K562 (cell line): ENCODE measurements at regions not wholly inside any gene's neighbourhood (a gene's known extent, or its start where the extent isn't known, plus 50 kb on each side); places are given as distances from the start of the nearest gene placed in this dataset.

Experiments
- ATAC-seq: fragments of 200-7000 bp; cut with Tn5 transposase; 3 replicates; pipeline ENCODE4 v1.9.1; 2020; ENCODE audit warnings: moderate library complexity
- BruUV-seq: library from RNA; stranded (reverse); fragments of 400-500 nt; replicated peaks from 2 replicates; lab custom pipeline; 2021; lab: Mats Ljungman, UMichigan
- CTCF ChIA-PET: fragments of 300-600 bp; formaldehyde crosslinking; extraction: SDS; loops from one replicate; lab custom pipeline; 2021; ENCODE audit warnings: low intra/inter-chr PET ratio; lab: Yijun Ruan, JAX
- POLR2A ChIA-PET: fragments of 300-600, 350-650 bp; sonication (Branson Sonifier 250); formaldehyde crosslinking; extraction: SDS; loops from one replicate; lab custom pipeline; 2021; ENCODE audit warnings: antibody characterized with exemption, inconsistent platforms; lab: Yijun Ruan, JAX
- DNase-seq, 4 experiments: peaks; one replicate each; pipeline versions ENCODE4 v3.0.0 to v3.0.0-alpha.2; 2011 to 2018; ENCODE audit warnings: low spot score in 3 of 4, mixed read lengths in 3 of 4; ENCODE audit errors: extremely low read depth in 1 of 4
- FAIRE-seq: peaks from 2 replicates; lab custom pipeline; 2011; peaks lifted over from hg19 to GRCh38; lab: Jason Lieb, UNC
- H2AFZ ChIP-seq: 2 replicates; pipeline ENCODE4 v1.6.0; 2011; ENCODE audit warnings: low read depth, low read length, control low read depth, inconsistent platforms
- H3K27ac ChIP-seq: fragments of 200-600 bp; 3 replicates; pipeline ENCODE4 v1.8.0; 2011; ENCODE audit warnings: low read depth, mild to moderate bottlenecking, control low read depth, inconsistent platforms, low read length, moderate library complexity, mixed read lengths; ENCODE audit errors: extremely low read depth
- H3K27me3 ChIP-seq, 2 experiments: fragments of 300-600 bp in 1 of 2; 2 replicates in 1 of 2; 3 replicates in 1 of 2; pipeline versions ENCODE4 v1.6.0 to v1.8.0; 2011; ENCODE audit warnings: inconsistent platforms in 2 of 2, low read length in 2 of 2, mild to moderate bottlenecking in 1 of 2, mixed read lengths in 1 of 2, moderate library complexity in 1 of 2; ENCODE audit not compliant: control insufficient read depth in 2 of 2, insufficient read depth in 2 of 2
- H3K36me3 ChIP-seq: fragments of 300-600 bp; 3 replicates; pipeline ENCODE4 v1.8.0; 2011; ENCODE audit warnings: mild to moderate bottlenecking, low read length, inconsistent platforms; ENCODE audit not compliant: control insufficient read depth, insufficient read depth
- H3K4me1 ChIP-seq, 2 experiments: fragments of 200-600 bp in 1 of 2; replicated peaks in 1 of 2; 2 replicates in 1 of 2; 3 replicates in 1 of 2; pipeline versions ENCODE4 v1.5.1 to v1.8.0; 2011; ENCODE audit warnings: inconsistent platforms in 2 of 2, low read length in 2 of 2, mild to moderate bottlenecking in 1 of 2, mixed read lengths in 1 of 2, moderate library complexity in 1 of 2; ENCODE audit not compliant: control insufficient read depth in 2 of 2, insufficient read depth in 2 of 2
- H3K4me2 ChIP-seq: 2 replicates; pipeline ENCODE4 v1.6.1; 2011; ENCODE audit warnings: low read length, control low read depth, inconsistent platforms, mixed read lengths; ENCODE audit not compliant: insufficient read depth
- H3K4me3 ChIP-seq: fragments of 200-600 bp; sonication (generic), shearing (Covaris generic); 2 replicates; pipeline ENCODE4 v1.5.1; 2016; ENCODE audit warnings: control low read depth, inconsistent platforms
- H3K79me2 ChIP-seq: fragments of 200-600 bp; 3 replicates; pipeline ENCODE4 v1.8.0; 2011; ENCODE audit warnings: low read length, inconsistent platforms; ENCODE audit not compliant: control insufficient read depth, insufficient read depth
- H3K9ac ChIP-seq, 2 experiments: 2 replicates each; pipeline versions ENCODE4 v1.6.0 to v1.6.1; 2011; ENCODE audit warnings: low read depth in 2 of 2, low read length in 2 of 2, control low read depth in 1 of 2, inconsistent platforms in 1 of 2, mild to moderate bottlenecking in 1 of 2, mixed read lengths in 1 of 2; ENCODE audit not compliant: insufficient read depth in 1 of 2
- H3K9me1 ChIP-seq: one replicate; pipeline ENCODE4 v1.6.0; 2011; ENCODE audit warnings: inconsistent platforms, mild to moderate bottlenecking, low read length, moderate library complexity; ENCODE audit not compliant: control insufficient read depth, insufficient read depth
- H3K9me3 ChIP-seq: replicated peaks from 2 replicates; pipeline ENCODE4 v1.5.1; 2011; ENCODE audit warnings: low read depth, low read length, inconsistent platforms; ENCODE audit not compliant: control insufficient read depth, insufficient read depth
- H4K20me1 ChIP-seq: replicated peaks from 2 replicates; pipeline ENCODE4 v1.6.1; 2011; ENCODE audit warnings: low read length, inconsistent platforms, mixed read lengths; ENCODE audit not compliant: control insufficient read depth, insufficient read depth
- CEBPB ChIP-seq: fragments of 450-650 bp; IDR thresholded peaks from 2 replicates; pipeline ENCODE4 v1.6.1; 2016; ENCODE audit warnings: missing genetic modification characterization, missing compliant biosample characterization
- ETV6 ChIP-seq, 3 experiments: fragments of 150-350 bp in 1 of 3; sonication (generic) in 1 of 3; formaldehyde crosslinking in 1 of 3; IDR thresholded peaks; 2 replicates each; pipeline versions ENCODE4 v1.6.1 to v1.8.0; 2014 to 2022; ENCODE audit warnings: borderline replicate concordance in 2 of 3, low read depth in 2 of 3, antibody characterized with exemption in 1 of 3, low read length in 1 of 3, mild to moderate bottlenecking in 1 of 3, missing genetic modification reagents in 1 of 3
- FOSL1 ChIP-seq: fragments of 200-800 bp; sonication (Bioruptor generic); conservative IDR thresholded peaks from 2 replicates; pipeline ENCODE4 v1.6.1; 2016; ENCODE audit warnings: missing genetic modification characterization, missing compliant biosample characterization
- HNRNPL ChIP-seq: fragments of 200-400 bp; formaldehyde crosslinking; IDR thresholded peaks from 2 replicates; pipeline ENCODE4 v1.6.1; 2017; ENCODE audit warnings: low read depth, mild to moderate bottlenecking, low read length
- SIN3A ChIP-seq, 2 experiments: fragments of 150-350 bp in 1 of 2; IDR thresholded peaks; 2 replicates each; pipeline ENCODE4 v1.6.1; 2011 to 2016; ENCODE audit warnings: borderline replicate concordance in 2 of 2, low read depth in 2 of 2, low read length in 2 of 2, mild to moderate bottlenecking in 2 of 2, moderate library complexity in 2 of 2; ENCODE audit not compliant: control insufficient read depth in 1 of 2
- ZNF253 ChIP-seq: fragments of 250-450 bp; sonication (Bioruptor Pico); conservative IDR thresholded peaks from 2 replicates; pipeline ENCODE4 v1.6.1; 2021; ENCODE audit warnings: mild to moderate bottlenecking
- WGBS: fragments of 100-300 bp; shearing (Covaris generic); methylation state at CpG from one replicate; pipeline ENCODE4 v1.1.6; 2016; ENCODE audit warnings: low coverage, mixed read lengths; ENCODE audit not compliant: insufficient coverage; ENCODE audit errors: missing lambda C conversion rate; 5-methylcytosine and 5-hydroxymethylcytosine counted together
- in situ Hi-C: fragments of 300-500 bp; cut with MboI; formaldehyde crosslinking; loops from 4 replicates; pipeline ENCODE4 v1.15.0; 2018; ENCODE audit warnings: inconsistent platforms, mixed read lengths
- intact Hi-C: fragments of 100-400 bp; cut with micrococcal nuclease; formaldehyde crosslinking; loops from 2 replicates; pipeline ENCODE4 v1.14.2; 2022
- TF ChIP-seq, protein P1 (sequence below): sonication (generic); formaldehyde crosslinking; IDR thresholded peaks from 2 replicates; pipeline ENCODE4 v1.8.0; 2023; ENCODE audit warnings: missing genetic modification reagents, mild to moderate bottlenecking, borderline replicate concordance
- TF ChIP-seq, protein P2 (sequence below): fragments of 450-650 bp; formaldehyde crosslinking; IDR thresholded peaks from 2 replicates; pipeline ENCODE4 v1.4.0; 2022; ENCODE audit warnings: mild to moderate bottlenecking, moderate library complexity

DNA sequence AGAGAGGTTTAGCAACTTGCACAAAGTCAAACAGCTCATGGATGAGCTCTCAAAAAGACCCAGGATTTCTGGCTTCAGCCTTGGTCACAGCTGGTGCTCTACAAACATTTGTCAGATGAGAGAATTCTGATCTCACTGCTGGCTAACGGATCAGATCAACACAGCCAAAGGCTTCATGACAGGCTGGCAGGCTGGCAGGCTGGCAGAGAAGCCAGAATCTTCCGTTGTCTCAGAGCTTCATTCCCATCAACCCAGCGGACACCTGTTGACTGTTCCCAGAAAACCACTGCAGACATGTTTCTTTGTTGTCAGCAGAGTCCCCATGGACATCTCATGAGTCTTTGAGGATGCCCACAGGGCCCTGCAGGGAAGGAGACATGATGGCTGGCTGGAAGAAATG is 303.8 kb upstream of the ASIC2 start (continued):
- TF ChIP-seq, protein P1, sequence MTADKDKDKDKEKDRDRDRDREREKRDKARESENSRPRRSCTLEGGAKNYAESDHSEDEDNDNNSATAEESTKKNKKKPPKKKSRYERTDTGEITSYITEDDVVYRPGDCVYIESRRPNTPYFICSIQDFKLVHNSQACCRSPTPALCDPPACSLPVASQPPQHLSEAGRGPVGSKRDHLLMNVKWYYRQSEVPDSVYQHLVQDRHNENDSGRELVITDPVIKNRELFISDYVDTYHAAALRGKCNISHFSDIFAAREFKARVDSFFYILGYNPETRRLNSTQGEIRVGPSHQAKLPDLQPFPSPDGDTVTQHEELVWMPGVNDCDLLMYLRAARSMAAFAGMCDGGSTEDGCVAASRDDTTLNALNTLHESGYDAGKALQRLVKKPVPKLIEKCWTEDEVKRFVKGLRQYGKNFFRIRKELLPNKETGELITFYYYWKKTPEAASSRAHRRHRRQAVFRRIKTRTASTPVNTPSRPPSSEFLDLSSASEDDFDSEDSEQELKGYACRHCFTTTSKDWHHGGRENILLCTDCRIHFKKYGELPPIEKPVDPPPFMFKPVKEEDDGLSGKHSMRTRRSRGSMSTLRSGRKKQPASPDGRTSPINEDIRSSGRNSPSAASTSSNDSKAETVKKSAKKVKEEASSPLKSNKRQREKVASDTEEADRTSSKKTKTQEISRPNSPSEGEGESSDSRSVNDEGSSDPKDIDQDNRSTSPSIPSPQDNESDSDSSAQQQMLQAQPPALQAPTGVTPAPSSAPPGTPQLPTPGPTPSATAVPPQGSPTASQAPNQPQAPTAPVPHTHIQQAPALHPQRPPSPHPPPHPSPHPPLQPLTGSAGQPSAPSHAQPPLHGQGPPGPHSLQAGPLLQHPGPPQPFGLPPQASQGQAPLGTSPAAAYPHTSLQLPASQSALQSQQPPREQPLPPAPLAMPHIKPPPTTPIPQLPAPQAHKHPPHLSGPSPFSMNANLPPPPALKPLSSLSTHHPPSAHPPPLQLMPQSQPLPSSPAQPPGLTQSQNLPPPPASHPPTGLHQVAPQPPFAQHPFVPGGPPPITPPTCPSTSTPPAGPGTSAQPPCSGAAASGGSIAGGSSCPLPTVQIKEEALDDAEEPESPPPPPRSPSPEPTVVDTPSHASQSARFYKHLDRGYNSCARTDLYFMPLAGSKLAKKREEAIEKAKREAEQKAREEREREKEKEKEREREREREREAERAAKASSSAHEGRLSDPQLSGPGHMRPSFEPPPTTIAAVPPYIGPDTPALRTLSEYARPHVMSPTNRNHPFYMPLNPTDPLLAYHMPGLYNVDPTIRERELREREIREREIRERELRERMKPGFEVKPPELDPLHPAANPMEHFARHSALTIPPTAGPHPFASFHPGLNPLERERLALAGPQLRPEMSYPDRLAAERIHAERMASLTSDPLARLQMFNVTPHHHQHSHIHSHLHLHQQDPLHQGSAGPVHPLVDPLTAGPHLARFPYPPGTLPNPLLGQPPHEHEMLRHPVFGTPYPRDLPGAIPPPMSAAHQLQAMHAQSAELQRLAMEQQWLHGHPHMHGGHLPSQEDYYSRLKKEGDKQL (CRISPR knock-in tag), result no peak
- TF ChIP-seq HNRNPL (no peak), ZNF253 (CRISPR knock-in tag) (no peak), ETV6 (IDR thresholded peaks at IDR 0.05; ENCODE audit: borderline replicate concordance in 1 of 2, low read depth in 2 of 2, low read length in 1 of 2) (no peak), ETV6 (CRISPR knock-in tag; IDR thresholded peaks at IDR 0.05; ENCODE audit: borderline replicate concordance) (no peak), FOSL1 (tag) (no peak)

DNA sequence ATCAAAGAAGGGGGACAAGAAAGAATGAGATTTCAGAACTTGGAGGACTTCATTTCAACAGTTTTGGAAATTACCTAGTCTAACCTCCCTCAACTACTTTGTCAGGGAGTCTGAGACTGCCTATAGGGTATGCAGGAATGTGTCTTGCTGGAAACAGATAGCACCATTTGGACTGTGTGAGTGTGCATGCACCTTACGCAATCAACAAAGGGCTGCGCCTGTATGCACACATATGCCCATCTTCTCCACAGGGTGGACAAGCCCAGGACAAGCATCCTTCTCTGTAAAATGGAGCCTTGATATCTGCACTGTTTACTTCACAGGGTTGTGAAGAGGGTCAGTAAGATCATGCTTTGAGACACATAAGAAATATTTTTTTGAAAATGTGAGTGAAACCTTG is 305.7 kb upstream of the ASIC2 start:
- Histone ChIP-seq H3K27ac (no peak overlapping the region), H3K9ac (no peak overlapping the region), H3K9me3 (no peaks in the 10 kb centered on the region), H3K9me1 (no peaks in the 10 kb centered on the region), H3K4me1 (no peaks in the 10 kb centered on the region), H3K4me3 (no peak overlapping the region), H3K36me3 (no peaks in the 10 kb centered on the region), H4K20me1 (no peaks in the 10 kb centered on the region), H3K79me2 (no peaks in the 10 kb centered on the region), H3K27me3 (peaks cover 0 to 3% of the 10 kb centered on the region in 2 experiments; a peak in 2 of 5 replicates), H2AFZ (no peak overlapping the region), H3K4me2 (no peak overlapping the region)
- no TSS peak for BruUV-seq
- POLR2A ChIA-PET, result interaction anchor here (1.2 kb wide), 1 partner anchor 10 kb away, joined by 3 read pairs; no protein-coding TSS in a partner anchor
- TF ChIP-seq, protein P2, sequence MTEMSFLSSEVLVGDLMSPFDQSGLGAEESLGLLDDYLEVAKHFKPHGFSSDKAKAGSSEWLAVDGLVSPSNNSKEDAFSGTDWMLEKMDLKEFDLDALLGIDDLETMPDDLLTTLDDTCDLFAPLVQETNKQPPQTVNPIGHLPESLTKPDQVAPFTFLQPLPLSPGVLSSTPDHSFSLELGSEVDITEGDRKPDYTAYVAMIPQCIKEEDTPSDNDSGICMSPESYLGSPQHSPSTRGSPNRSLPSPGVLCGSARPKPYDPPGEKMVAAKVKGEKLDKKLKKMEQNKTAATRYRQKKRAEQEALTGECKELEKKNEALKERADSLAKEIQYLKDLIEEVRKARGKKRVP (CRISPR knock-in tag), result no peak
- TF ChIP-seq CEBPB (tag) (peak; percentile 44; the same call in 1 of the 2 replicates), SIN3A (IDR thresholded peaks at IDR 0.05; ENCODE audit: borderline replicate concordance in 2 of 2, control insufficient read depth in 1 of 2, low read depth in 2 of 2, low read length in 2 of 2) (no peak)
- ATAC-seq (no peak), DNase-seq (no peak), FAIRE-seq (no peak)
- intact Hi-C loops (no loop called here), in situ Hi-C loops (no loop called here)
- CTCF ChIA-PET, result no interaction called here
- 0% methylated on average over 2 of the region's 2 CpGs for WGBS
